Skeletal muscle satellite cell (primary cell): ENCODE measurements at regions not wholly inside any gene's neighbourhood (a gene's known extent, or its start where the extent isn't known, plus 50 kb on each side); places are given as distances from the start of the nearest gene placed in this dataset.

ENCODE experiments used
- H3K27me3 ChIP-seq: 2 replicates; pipeline ENCODE4 v1.7.0; 2013; ENCODE audit warnings: low read length; ENCODE audit not compliant: control insufficient read depth, insufficient read depth
- H3K36me3 ChIP-seq: 2 replicates; pipeline ENCODE4 v1.7.0; 2013; ENCODE audit warnings: mild to moderate bottlenecking, control low read depth, low read length; ENCODE audit not compliant: insufficient read depth
- H3K4me1 ChIP-seq: 2 replicates; pipeline ENCODE4 v1.7.0; 2013; ENCODE audit warnings: low read length; ENCODE audit not compliant: control insufficient read depth, insufficient read depth
- H3K4me2 ChIP-seq: 2 replicates; pipeline ENCODE4 v1.7.0; 2013; ENCODE audit warnings: mild to moderate bottlenecking, low read length
- H3K4me3 ChIP-seq: 2 replicates; pipeline ENCODE4 v1.7.0; 2013; ENCODE audit warnings: low read length
- H3K9ac ChIP-seq: 2 replicates; pipeline ENCODE4 v1.7.0; 2013; ENCODE audit warnings: mild to moderate bottlenecking, low read depth, low read length, moderate library complexity
- H3K9me3 ChIP-seq: replicated peaks from 2 replicates; pipeline ENCODE4 v1.7.0; 2013; ENCODE audit warnings: mild to moderate bottlenecking, control low read depth, low read length

- no peak overlapping the region for H3K9ac ChIP-seq
- no peaks in the 10 kb centered on the region for H3K9me3 ChIP-seq
- H3K36me3 ChIP-seq = no peaks in the 10 kb centered on the region
- H3K27me3 ChIP-seq = no peaks in the 10 kb centered on the region
- H3K4me1 ChIP-seq = no peaks in the 10 kb centered on the region
- no peak overlapping the region for H3K4me3 ChIP-seq
- no peak overlapping the region for H3K4me2 ChIP-seq
Measured at GRCh38 chr12:77435446-77436091, 370.2 kb upstream of the E2F7 start.

- Histone ChIP-seq H3K27me3 (no peaks in the 10 kb centered on the region), H3K4me2 (no peak overlapping the region), H3K4me1 (no peaks in the 10 kb centered on the region), H3K9me3 (no peaks in the 10 kb centered on the region), H3K9ac (no peak overlapping the region), H3K4me3 (no peak overlapping the region), H3K36me3 (no peaks in the 10 kb centered on the region)
Measured at GRCh38 chr12:77433799-77434198, 368.4 kb upstream of the E2F7 start.

- no peak overlapping the region for H3K9ac ChIP-seq
Measured at GRCh38 chr12:77429426-77429825, 364.1 kb upstream of the E2F7 start.

GRCh38 chr12:77421152-77421551 lies 355.8 kb upstream of the E2F7 start:
- Histone ChIP-seq H3K27me3 (no peaks in the 10 kb centered on the region), H3K9me3 (no peaks in the 10 kb centered on the region), H3K36me3 (no peaks in the 10 kb centered on the region), H3K9ac (no peak overlapping the region), H3K4me1 (no peaks in the 10 kb centered on the region), H3K4me3 (no peak overlapping the region), H3K4me2 (no peak overlapping the region)

More at GRCh38 chr12:77429426-77429825, 364.1 kb upstream of the E2F7 start:
- Histone ChIP-seq H3K4me3 (no peak overlapping the region), H3K27me3 (no peaks in the 10 kb centered on the region), H3K4me1 (no peaks in the 10 kb centered on the region), H3K36me3 (no peaks in the 10 kb centered on the region), H3K4me2 (no peak overlapping the region), H3K9me3 (no peaks in the 10 kb centered on the region)

- H3K4me3 ChIP-seq = no peak overlapping the region
- H3K36me3 ChIP-seq = no peaks in the 10 kb centered on the region
- H3K9me3 ChIP-seq = no peaks in the 10 kb centered on the region
- no peaks in the 10 kb centered on the region for H3K4me1 ChIP-seq
- H3K27me3 ChIP-seq = no peaks in the 10 kb centered on the region
- no peak overlapping the region for H3K9ac ChIP-seq
- no peak overlapping the region for H3K4me2 ChIP-seq
Measured at GRCh38 chr12:77409551-77409950, 344.2 kb upstream of the E2F7 start.

GRCh38 chr12:77407931-77408330 lies 342.6 kb upstream of the E2F7 start:
- Histone ChIP-seq H3K4me3 (no peak overlapping the region), H3K4me2 (no peak overlapping the region), H3K9ac (no peak overlapping the region), H3K9me3 (no peaks in the 10 kb centered on the region), H3K4me1 (peaks cover 3% of the 10 kb centered on the region), H3K36me3 (no peaks in the 10 kb centered on the region), H3K27me3 (no peaks in the 10 kb centered on the region)

GRCh38 chr12:77406219-77406905 lies 341.0 kb upstream of the E2F7 start:
- no peaks in the 10 kb centered on the region for H3K9me3 ChIP-seq

GRCh38 chr12:77402716-77403115 lies 337.3 kb upstream of the E2F7 start:
- Histone ChIP-seq H3K4me2 (no peak overlapping the region), H3K27me3 (no peaks in the 10 kb centered on the region), H3K9ac (no peak overlapping the region), H3K9me3 (no peaks in the 10 kb centered on the region), H3K4me3 (no peak overlapping the region), H3K4me1 (peaks cover 3% of the 10 kb centered on the region), H3K36me3 (no peaks in the 10 kb centered on the region)

More at GRCh38 chr12:77406219-77406905, 341.0 kb upstream of the E2F7 start:
- Histone ChIP-seq H3K4me2 (no peak overlapping the region), H3K4me3 (no peak overlapping the region), H3K9ac (no peak overlapping the region), H3K27me3 (no peaks in the 10 kb centered on the region), H3K4me1 (peaks cover 3% of the 10 kb centered on the region), H3K36me3 (no peaks in the 10 kb centered on the region)

GRCh38 chr12:77401770-77402081 lies 336.4 kb upstream of the E2F7 start:
- Histone ChIP-seq H3K36me3 (no peaks in the 10 kb centered on the region), H3K9ac (no peak overlapping the region), H3K4me1 (peaks cover 3% of the 10 kb centered on the region), H3K4me3 (no peak overlapping the region), H3K9me3 (no peaks in the 10 kb centered on the region), H3K27me3 (no peaks in the 10 kb centered on the region), H3K4me2 (no peak overlapping the region)

- H3K4me2 ChIP-seq = no peak overlapping the region
- peaks cover 3% of the 10 kb centered on the region for H3K4me1 ChIP-seq
Measured at GRCh38 chr12:77401064-77401769, 335.8 kb upstream of the E2F7 start.

GRCh38 chr12:77392467-77393088 lies 327.2 kb upstream of the E2F7 start:
- Histone ChIP-seq H3K9me3 (no peaks in the 10 kb centered on the region), H3K27me3 (no peaks in the 10 kb centered on the region), H3K36me3 (no peaks in the 10 kb centered on the region), H3K9ac (no peak overlapping the region), H3K4me1 (no peaks in the 10 kb centered on the region), H3K4me2 (no peak overlapping the region), H3K4me3 (no peak overlapping the region)

More at GRCh38 chr12:77401064-77401769, 335.8 kb upstream of the E2F7 start:
- no peaks in the 10 kb centered on the region for H3K36me3 ChIP-seq
- H3K9me3 ChIP-seq = no peaks in the 10 kb centered on the region
- H3K27me3 ChIP-seq = no peaks in the 10 kb centered on the region
- H3K9ac ChIP-seq = no peak overlapping the region
- H3K4me3 ChIP-seq = no peak overlapping the region
